Activated T-helper 1 cell treated with Interleukin-2 at 50 U/mL for 16 hours (primary cell): ENCODE measurements at regions not wholly inside any gene's neighbourhood (a gene's known extent, or its start where the extent isn't known, plus 50 kb on each side); places are given as distances from the start of the nearest gene placed in this dataset.
"Not testable (repeated sequence)": the region's sequence is repeated elsewhere in the genome, so short reads cannot be mapped to it uniquely, and the experiment has no call there.

Source experiments
- DNase-seq: peaks from one replicate; pipeline ENCODE4 v3.0.0-alpha.2; 2020; ENCODE audit warnings: low read depth

DNA sequence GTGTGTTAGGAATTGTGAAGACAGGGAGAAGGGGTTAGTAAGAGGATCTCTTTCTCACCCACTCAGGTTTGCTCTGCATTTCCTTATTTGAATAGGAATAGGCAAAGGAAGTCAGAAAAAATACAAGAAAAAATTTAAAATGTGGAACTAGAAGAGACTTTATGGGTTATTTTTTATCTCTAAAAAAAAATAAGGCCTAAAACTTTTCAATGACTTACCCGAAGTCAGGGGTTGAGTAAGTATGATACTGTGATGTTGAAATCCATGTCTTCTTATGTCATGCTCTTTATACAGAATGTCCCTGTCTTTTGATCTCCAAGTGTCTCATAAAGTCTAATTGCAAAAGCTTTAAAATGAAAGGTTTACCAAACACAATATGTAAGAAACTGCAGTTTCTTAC, 148.3 kb upstream of the PIK3R1 start:
- DNase-seq: no peak

DNA sequence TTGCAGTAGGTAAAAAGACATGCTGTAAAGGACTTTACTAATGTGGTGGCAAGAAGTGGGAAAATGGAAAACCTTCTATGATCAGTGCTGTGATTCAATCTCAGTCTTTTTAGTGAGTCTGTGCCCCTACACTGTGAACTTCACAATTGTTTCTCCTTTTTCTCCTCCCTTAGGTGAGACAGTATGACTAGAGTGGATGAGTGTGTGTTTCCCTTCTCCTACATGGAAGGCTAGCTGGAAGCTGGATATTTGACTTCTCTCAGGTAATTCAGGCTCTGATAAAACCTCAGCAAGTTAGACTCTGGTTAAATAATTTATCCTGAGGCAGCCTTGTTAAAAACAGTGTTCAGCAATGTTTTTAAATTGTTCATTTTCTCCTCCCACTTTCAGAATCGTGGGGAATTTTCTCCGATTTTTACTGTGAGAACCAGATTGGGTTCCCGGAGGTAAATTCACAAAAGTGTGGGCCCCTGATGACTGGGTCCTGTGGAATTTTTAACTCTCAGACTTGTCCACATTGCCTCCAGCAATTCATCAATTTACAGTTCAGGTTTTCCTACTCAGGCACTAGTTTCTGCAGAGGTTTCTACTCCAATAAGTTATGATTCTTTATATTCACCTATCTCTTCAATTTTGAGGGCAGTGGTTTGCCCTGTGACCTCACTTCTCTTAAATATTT, 149.1 kb upstream of the PIK3R1 start:
- no peak for DNase-seq

DNA sequence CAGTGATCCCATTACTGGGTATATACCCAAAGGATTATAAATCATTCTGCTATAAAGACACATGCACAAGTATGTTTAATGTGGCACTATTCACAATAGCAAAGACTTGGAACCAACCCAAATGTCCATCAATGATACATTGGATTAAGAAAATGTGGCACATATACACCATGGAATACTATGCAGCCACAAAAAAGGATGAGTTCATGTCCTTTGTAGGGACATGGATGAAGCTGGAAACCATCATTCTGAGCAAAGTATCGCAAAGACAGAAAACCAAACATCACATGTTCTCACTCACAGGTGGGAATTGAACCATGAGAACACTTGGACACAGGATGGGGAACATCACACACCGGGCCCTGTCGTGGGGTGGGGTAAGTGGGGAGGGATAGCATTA, 150.2 kb upstream of the PIK3R1 start:
- not testable (repeated sequence) for DNase-seq

DNA sequence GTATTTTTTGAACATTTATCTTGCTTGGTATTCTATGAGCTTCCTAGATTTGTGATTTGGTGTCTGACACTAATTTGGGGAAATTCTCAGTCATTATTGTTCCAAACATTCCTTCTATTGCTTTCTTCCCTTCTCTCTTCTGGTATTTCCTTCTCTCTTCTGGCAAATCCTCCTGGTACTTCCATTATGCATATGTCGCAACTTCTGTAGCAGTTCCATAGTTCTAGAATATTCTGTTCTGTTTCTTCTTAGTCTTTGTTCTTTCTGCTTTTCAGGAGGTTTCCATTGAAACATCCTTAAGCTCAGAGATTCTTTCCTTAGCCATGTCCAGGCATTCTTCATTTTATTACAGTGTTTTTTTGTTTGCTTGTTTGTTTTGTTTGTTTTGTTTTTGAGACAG, 155.2 kb upstream of the PIK3R1 start:
- DNase-seq: no peak

DNA sequence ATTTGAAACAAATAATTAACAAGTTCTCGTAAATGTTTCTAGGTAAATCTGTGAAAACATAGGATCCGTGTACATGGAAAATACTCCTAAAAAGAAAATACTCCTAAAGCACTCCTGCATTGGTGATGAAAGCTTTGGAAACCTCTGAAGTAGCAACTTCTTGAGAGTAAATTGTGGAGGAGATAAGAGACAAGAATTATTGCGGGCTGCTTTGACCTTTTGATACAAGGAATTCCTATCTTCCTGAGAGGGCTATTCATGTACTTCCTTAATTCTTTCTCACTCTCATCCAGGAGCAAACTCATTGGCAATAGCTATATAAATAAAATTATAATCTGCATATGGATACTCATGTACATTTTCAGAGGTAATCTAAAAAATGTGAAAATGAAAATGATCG, 158.4 kb upstream of the PIK3R1 start:
- DNase-seq: no peak

DNA sequence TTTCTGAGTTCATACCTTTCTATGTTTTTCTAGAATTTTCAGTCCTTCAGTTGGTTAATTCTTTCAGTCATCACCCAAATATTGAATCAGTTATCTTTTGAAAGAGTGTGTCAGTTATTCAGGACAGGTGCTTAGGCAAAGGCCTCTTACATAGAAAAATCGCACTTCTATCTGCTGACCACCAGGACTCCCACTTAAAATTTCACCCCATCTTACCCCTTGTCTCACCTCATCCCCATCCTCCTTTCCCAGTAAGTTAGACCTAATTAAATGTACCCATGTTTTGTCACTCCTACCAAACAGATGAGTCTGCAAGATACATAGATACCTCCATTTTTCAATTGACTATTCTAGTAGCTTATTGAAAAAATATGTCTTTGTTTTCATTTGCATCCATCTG, 159.9 kb upstream of the PIK3R1 start:
- no peak for DNase-seq

DNA sequence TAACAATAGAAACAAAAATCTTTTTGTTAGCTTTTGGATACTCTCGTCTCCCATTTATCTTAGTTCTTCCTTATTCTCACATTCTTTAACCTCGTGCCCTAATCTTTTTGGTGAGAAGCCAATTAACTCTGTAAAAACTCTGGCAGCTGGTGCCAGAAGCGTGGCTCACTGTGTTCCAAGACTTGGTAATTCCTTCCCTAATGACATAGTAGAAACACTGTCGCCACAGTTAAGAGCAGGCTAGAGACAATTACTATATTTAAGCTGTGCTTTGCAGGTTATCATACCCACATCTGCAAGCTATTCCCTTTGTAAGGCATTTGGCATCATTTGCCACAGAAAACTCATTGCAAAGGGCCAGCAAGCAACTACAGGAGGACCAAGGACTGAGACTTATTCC, 160.9 kb upstream of the PIK3R1 start:
- DNase-seq: no peak

DNA sequence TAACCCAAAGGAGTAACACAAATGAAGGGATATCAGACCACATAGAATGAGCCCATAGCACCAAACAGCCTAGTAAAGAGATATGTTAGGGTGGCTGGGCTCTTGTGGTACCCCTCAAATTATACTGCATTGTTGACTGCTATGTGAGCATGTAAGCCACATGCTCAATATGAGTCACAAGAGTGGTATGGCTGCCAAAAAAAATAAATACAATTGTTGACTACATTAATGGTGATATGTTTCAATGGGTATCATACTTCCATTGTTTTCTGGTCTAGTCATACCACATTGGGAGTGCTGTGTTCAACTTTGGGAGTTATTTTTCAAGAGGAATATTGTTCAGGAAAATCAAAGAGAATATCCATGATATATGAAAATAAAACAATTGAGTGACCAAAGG, 162.4 kb upstream of the PIK3R1 start:
- no peak for DNase-seq

DNA sequence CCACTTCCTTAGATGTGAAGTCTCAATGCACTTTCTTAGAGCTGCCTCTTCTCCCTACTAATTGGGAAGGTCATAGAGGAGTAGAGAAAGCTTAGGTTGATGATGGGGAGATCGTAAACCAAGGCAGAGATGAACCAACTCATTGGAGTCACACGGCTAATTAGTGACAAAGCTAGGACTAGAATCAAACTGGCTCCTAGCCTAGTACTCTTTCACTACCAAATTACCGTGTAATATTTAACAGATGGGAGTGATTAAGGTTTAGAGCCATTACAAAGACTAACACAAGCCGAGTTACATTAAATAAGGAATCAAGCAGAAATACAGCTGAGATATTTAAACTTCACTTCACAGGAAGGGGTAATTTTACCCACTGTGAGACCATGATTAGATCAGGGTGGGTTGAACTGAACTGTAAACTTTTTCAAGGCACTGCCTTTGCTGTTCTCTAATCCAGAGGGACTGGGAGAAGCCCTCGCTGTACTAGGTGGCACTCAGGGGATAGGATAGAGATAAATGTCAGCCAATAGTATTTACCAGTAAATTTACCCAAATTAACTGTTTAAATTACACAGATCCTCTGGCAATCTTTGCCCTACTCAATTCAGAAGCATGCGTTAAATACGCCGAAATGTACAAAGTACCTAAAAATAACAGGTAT, 166.4 kb upstream of the PIK3R1 start:
- DNase-seq: no peak

DNA sequence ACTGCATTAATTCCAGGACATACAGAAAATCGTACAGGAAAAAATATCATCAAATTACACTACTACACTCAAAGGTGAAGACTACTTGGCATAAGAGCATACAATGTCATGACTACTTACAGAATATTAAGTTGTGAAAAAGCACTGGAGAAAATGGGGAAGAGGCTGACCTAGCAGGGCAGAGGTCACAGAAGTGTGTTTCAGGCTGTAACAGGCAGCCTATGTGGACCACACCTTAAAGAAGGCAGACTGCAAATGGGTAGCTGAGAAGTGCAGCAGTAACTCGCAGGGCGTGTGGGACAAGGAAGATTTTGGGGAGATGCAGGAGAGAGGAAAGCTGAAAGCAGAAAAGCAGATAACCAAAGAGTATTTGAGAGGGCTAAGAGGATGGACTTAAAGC, 167.0 kb upstream of the PIK3R1 start:
- DNase-seq: no peak

DNA sequence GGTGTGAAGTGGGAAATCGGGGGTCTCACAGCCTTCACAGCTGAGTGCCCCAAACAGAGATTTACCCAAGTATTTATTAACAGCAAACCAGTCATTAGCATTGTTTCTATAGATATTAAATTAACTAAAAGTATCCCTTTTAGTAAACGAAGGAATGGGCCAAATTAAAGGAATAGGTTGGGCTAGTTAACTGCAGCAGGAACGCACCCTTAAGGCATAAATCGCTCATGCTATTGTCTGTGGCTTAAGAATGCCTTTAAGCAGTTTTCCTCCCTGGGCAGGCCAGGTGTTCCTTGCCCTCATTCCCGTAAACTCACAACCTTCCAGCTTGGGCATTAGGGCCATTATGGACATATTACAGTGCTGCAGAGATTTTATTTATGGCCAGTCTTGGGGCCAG, 167.5 kb upstream of the PIK3R1 start:
- not testable (repeated sequence) for DNase-seq

DNA sequence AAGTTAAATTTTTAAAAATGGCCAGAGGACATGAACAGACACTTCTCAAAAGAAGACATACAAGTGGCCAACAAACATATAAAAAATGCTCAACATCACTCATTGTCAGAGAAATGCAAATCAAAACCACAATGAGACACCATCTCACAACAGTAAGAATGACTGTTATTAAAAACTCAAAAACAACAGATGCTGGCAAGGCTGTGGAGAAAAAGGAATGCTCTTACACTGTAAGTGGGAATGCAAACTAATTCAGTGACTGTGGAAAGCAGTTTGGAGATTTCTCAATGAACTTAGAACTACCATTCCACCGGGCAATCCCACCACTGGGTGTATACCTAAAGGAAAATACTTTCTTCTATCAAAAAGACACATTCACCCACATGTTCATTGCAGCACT, 168.5 kb upstream of the PIK3R1 start:
- DNase-seq: no peak

DNA sequence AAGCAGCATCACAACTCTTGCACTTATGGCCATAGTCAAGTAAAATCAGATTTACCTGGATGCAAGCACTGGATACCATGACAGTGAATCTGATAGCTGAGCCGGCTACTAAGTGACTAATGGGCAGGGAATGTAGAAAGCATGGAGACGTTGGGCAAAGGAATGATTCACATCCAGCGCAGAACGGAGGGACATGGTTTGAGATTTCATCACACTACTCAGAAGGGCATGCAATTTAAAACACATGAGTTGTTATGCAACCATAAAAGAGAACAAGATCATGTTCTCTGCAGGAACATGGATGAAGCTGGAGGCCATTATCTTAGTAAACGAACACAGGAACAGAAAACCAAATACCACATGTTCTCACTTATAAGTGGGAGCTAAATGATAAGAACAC, 169.1 kb upstream of the PIK3R1 start:
- no peak for DNase-seq

DNA sequence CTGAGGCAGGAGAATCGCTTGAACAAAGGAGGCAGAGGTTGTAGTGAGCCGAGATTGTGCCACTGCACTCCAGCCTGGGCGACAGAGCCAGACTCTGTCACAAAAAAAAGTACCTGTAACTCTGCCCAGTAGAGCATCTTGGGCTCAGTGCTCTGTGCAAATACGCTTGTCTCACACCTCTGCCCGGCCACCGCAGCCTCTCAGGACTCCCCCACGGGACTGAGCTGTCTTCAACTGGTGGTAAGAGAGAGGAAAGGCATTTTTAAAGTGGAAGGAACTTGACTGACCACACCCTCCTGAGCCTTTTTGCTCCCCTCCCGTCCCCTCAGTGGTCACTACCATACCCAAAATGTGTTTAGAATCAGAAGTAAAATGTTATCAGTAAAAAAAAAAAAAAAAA, 174.3 kb upstream of the PIK3R1 start:
- no peak for DNase-seq

DNA sequence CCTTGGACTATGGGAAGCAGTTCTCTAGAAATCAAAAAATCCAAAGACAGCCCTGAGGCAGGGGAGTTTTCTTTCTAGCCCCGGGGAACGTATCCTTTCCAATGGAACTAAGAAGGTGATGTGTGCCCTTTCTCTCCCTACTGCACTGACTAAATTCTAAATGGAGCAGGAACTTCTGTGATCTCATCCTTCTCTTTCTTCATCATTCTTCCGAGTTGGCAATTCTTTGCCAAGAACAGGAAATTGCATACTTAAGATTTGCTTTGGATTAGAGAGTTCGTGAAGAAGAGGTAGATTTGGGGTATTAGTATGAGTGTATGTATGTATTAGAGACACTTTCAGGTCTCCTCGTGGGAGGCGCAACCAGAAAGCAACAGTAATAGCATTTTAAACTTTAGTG, 178.0 kb upstream of the PIK3R1 start:
- no peak for DNase-seq

DNA sequence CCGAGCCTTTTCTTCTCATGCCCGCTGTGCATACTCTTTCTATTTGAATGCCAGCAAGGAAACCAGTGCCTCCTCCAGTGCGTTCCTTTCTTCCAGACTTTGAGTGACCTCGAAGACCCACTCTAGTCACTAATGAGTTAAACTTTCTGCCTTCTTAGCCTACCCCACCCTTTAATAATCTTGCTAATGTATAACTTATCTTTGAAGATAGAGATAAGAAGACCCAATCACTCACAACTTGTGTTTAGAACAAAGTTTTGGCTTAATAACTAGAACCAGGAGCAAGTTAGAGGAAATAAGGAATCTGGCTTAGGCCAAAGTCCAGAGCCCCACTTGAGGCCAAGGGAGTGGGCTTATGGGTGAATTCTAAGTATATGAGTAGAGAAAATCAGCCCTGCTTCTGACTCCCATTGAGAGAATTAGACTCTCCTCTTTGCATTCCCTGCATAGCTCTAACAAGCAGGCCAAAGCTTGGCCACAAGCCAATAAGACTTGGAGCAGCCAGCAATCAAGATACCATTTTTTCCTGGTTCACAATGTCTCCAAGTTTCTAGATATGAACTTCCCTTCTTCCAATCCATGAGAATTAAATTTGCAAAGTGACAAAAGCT, 181.5 kb upstream of the PIK3R1 start:
- DNase-seq: no peak

DNA sequence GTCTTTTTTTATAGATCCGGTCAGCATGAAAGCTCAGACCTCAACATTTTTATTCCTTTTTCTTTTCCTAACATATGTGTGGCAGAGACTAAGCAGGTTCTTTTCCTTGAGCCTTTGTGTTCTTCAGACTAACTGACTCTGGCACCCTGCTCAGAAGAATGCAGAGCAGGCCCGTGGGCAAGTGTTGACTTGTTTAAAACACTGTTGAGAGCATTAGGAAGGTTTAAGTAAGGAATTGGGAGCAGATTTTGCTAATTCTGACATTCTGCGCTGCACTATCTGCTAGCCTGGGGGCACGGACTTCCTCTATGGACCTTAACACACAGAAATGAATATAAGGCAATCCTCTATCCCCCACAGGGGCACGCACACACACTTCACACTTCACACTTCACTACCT, 182.5 kb upstream of the PIK3R1 start:
- no peak for DNase-seq

DNA sequence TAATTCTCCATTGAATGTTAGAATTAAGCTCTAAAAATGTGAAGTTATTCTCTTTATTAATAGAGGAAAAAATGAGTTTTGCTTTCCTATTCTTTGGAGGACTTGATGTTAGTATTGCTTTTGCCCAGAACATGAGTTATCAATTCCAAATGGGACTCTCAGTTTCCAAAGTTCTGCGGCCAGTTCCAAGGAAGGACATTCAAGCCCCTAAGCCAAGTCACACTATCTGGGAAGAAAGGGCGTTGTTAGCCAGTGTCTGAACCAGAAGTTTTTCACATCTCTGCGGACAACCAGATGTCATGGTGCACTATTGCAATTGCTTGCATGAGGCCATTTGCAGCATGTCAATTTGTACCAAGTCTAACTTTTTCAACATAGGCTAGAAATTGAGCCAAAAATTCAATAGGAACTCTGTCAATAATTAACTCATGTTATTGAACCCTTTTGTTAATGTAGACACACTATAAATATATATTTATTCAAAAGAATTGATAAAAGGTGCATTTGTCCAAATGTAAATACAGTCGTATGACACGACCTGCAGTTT, 183.3 kb upstream of the PIK3R1 start:
- no peak for DNase-seq

DNA sequence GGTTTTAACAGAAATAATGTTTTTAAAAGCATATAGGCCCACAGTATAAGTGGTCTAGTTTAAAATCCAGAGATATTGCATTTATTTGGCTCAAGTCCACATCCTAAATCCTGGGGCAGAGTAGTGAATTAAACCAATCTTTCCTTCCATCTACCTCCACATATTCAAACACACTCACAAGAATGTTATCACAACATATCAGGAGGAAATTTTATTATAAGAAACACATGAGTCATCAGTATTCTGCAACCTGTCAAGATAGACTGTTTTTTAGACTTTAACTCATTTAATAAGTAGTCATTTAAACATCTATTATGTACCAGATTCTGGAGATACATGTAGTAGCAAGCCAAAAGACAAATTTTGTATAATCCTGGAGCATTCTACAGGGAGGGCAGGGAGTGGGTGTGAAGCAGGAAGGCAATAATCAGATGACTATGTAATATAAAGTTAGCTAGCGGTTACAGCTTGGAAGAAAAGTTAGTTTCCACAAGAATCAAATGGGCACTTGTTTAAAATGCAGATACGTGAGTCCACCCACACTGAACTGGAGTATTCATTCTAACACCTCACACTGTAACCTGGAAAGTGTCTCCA, 187.3 kb upstream of the PIK3R1 start:
- no peak for DNase-seq

DNA sequence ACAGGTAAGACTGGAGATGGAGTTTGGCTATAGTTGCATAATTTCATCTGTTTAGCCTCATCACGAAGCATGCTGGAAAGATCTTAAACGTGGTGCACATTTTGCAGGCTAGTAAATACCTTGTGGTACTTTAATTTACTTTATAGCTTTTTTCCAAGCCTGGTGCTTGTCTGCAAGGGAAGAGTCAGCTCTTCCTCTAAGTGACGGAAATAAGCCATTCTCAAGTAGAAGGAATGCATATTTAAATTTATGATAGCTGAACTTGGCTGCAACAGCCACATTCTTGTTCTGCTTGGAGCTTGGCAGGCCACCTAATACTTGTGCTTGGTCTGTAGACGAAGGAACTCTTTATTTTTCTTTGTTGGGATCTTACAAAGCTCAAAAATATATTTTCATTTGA, 188.0 kb upstream of the PIK3R1 start:
- no peak for DNase-seq

DNA sequence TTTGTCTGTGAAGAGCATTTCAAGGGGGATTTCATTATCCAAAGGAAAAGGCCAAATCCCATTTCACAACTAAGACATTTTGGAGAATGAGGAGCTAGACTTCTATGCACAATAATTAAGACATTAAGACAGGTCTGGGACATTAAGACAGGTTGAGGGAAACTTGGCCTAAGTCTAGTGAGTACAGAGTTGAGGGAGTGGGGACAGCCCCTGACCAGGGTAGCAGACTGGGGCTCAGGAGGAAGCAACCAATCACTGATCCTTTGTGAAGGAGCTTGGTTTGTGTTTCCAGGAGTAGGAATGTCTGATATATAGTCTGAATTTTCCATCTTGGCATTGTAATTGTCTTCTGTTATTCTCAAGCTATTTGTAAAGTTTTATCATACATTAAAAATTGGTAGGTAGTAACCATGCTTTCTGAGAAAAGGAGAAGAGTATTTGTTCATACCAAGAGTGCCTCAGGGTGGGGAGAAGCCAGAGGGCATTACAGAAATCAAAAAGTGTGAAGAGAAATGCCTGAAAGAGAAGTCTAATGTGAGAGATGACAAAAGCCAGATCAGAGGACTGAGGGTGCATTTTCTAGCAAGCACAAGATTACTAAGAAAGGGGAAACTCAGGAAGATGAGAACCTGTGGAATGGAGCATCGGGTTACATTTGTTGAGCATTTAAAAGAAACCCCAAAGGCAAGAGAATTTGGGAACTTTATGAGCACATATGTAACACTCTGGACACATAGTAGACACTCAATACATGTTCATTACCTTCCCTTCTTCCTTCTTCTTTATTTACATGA, 189.3 kb upstream of the PIK3R1 start:
- no peak for DNase-seq

DNA sequence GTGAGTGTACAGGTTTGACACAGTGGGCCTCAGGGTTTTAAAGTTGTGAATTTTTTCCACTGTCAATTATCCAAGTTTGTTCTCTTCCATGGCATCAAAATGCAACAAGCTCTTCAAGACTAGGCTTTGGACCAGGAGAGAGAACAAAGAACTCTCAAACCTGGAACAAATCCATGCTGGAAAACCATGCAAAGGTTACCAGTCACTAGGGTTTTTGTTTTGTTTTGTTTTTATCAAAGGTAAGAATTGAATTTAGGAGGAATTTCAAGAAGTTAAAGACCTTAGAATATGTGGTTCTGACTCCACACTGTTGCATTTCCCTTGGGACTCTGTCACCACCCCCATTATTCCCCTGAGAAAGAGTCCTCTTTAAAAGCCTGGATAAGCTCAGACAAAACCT, 191.1 kb upstream of the PIK3R1 start:
- no peak for DNase-seq
